Inferior parietal cortex (tissue), 1 donor: ENCODE measurements at regions not wholly inside any gene's neighbourhood (a gene's known extent, or its start where the extent isn't known, plus 50 kb on each side); places are given as distances from the start of the nearest gene placed in this dataset.
"Not testable (repeated sequence)": the region's sequence is repeated elsewhere in the genome, so short reads cannot be mapped to it uniquely, and the experiment has no call there.

Experiments used
- DNase-seq: peaks from one replicate; pipeline ENCODE4 v3.0.0-alpha.2; 2016; ENCODE audit errors: extremely low spot score

- no peak for DNase-seq
These were observed 134.6 kb upstream of the BOD1L1 start for GRCh38 chr4:13762130-13762529.

- DNase-seq, result no peak
These were observed 136.2 kb upstream of the BOD1L1 start for GRCh38 chr4:13763707-13764106.

DNA sequence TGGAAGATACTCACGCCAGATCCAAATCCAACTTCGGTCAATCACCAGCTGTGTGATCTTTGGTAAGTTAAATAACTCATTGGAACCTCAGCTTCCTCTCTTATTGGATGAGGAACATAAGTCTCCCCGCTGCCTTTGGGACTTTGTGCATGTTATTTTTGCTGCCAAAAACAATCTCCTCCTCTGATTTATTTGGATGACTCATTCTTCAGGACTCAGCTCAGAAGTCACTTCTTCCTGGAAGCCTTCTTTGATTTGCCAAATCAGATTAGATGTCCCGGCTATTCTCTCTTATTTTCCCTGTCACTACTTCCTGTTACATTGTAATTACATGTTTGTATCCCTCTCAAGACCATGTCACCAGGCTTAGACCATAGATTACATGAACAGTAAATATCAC is 138.0 kb upstream of the BOD1L1 start:
- no peak for DNase-seq

- peak; percentile 49 for DNase-seq
These were observed 139.4 kb upstream of the BOD1L1 start for GRCh38 chr4:13766761-13767540.

DNA sequence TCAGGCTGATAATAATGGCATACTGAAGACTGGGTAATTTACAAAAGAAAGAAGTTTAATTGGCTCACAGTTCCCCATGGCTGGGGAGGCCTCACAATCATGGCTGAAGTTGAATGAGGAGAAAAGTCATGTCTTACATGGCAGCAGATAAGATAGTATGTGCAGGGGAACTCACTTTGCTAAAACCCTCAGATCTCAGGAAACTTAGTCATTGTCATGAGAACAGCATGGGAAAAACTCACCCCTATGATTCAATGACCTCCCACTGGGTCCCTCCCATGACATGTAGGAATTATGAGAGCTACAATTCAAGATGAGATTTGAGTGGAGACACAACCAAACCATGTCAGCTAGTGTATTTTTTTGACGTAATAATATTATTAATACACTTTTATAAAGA is 149.8 kb upstream of the BOD1L1 start:
- DNase-seq, result no peak

- no peak for DNase-seq
These were observed 150.8 kb upstream of the BOD1L1 start for GRCh38 chr4:13778367-13778766.

GRCh38 chr4:13782231-13782630 is 154.7 kb upstream of the BOD1L1 start:
- DNase-seq, result no peak

DNA sequence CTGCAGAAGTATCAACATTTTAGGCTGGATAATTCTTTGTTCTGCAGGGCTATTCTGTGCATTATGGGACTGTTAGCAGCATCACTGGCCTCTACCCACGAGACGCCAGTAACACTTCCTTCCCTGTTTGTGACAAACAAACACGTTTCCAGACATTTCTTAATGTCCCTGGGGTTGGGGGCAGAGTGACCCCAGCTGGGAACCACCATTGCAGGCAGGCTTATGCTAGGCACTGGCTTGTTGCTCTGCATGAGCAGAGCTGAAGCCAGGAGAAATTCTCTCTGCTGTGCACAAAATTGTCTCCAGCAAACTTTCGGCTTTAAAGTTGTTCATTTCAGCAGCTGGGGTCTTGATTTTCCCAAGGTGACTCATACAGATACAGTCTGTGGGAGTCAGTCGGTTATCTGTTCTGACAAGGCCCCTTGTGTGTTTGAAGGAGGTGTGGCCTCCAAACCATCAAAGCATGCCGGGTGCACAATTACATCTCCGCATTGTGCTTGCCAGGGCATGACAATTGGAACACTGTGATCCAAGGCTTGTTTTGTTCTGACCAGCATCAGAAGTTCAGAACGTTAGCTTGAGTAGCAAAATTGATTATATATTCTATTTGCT is 156.4 kb upstream of the BOD1L1 start:
- peak; percentile 74 for DNase-seq

- DNase-seq, result no peak
These were observed 165.6 kb upstream of the BOD1L1 start for GRCh38 chr4:13793020-13793710.

DNA sequence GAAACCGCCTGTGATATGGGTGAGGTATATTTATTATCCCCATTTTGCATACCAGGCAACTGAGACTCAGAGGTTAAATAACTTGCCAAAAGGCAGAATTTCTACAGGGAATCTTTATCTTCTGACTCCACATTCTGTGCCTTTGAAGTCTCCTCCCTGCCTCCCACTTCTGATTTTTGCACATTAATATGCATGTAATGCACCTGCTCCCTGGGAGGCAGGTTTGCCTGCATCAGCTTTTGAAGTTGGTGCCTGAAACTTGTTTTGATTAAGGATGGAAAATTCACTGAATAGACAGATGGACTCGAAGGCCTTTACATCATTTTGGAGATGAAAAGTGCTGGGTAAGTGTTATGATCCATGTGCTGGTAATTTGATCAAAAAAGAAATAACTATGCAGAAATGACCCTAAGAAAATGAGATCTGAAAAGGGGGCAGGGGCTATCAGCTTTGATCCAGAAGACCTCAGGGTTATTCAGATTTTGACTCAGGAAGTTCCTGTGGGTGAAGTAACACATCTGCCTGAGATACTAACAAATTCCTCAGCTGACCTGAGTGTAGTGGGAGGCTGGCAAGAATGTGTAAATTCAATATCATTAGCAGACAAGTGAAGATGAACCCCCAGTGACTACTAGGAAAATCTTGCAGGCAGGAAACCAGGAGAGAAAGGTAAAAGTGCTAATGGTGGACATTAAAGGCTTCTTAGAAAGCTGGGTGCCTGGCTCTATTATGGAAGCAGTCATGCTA is 167.5 kb upstream of the BOD1L1 start:
- no peak for DNase-seq

- DNase-seq, result no peak
These were observed 169.5 kb upstream of the BOD1L1 start for GRCh38 chr4:13797061-13797460.

DNA sequence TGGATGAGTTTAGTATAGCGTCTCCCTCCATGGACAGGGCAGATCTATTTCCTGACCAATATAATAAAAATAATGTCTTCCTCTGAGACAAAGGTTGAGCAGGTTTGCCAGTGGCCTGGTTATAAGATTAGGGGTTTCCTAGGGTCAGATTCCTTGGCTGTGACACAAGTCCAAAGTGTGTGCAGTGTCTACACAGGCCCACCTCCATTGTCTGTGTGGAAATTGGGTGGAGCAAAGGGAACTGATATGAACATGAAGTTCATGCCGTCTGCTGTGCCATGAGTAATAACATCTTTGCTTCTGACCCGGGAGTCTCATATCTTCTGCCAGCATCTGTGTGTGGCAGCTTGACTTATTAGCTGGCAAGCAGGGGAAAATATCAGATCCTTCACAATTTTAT is 187.7 kb upstream of the BOD1L1 start:
- no peak for DNase-seq

- no peak for DNase-seq
These were observed 188.9 kb upstream of the BOD1L1 start for GRCh38 chr4:13816472-13816871.

GRCh38 chr4:13821522-13821921 is 194.0 kb upstream of the BOD1L1 start:
- DNase-seq, result no peak

GRCh38 chr4:13825822-13826221 is 198.3 kb upstream of the BOD1L1 start:
- DNase-seq, result not testable (repeated sequence)

- DNase-seq, result no peak
These were observed 201.9 kb upstream of the BOD1L1 start for GRCh38 chr4:13829457-13829856.

- no peak for DNase-seq
These were observed 202.9 kb upstream of the BOD1L1 start for GRCh38 chr4:13830449-13830848.

DNA sequence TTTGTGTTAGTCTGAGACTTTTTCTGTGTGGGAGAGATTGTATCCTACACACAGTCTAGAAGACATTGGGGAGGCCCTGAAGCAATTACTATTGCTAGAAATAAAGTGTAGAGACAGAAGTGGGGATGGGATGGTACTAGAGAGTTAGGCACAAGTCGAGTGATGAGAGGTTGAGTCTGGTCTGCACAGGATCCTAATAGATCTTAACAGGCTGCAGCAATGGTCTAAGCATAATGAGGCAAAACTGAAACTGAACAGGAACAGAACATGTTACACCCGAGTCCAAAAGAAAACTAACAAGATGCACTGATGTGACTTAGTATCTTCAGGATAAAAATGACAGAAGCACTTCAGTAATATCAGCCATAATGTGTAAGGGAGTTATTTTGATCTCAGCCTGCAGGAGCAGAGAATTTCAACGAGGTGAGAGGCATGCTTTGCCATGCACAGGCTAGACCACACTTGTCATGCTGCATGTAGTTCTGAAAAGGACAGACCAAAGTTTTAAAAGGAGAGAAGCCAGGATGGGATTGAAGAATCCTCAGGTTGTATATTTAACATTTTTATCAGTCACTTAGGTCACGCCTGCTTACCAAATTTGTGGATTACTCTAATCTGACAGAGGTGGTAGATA is 205.8 kb upstream of the BOD1L1 start:
- no peak for DNase-seq

GRCh38 chr4:13836946-13837912 is 209.7 kb upstream of the BOD1L1 start:
- no peak for DNase-seq

DNA sequence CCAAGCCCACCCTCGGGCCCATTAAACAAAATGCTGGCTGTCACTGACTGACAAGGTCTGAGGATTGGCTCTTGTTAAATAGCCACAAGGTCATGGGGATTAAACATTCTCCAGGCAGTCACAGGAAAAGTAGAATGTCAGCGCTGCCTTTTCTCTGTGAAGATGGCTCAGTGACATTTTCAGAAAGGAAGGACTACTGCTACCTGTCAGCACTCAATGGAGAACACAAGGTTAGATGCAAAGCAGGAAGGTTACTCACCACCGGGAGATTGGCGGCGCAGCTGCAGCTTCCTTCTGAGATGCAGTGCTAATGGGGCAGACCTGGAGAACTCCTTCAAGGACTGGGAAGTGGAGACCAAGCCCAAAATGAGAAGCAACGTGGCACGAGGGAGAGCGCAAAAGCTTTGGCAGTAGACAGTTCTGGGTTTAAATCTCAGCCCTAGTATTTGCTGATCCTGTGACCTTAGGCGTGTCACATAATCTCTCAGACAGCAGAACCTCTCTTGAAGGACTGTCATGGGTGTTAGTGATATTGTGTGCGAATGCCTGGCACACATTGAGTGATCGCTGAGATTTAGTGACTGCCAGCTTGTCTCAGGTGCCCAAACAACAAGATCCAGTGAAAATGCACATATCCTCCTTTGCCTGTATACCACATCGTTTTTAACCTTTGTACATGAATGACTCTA is 213.1 kb upstream of the BOD1L1 start:
- no peak for DNase-seq
